ENCODE measurements at regions not wholly inside any gene's neighbourhood (a gene's known extent, or its start where the extent isn't known, plus 50 kb on each side); places are given as distances from the start of the nearest gene placed in this dataset.

GRCh38 chr2:195252018-195252417 is 405.0 kb upstream of the SLC39A10 start:
- no peak for TF ChIP-seq EP300 (IDR thresholded peaks at IDR 0.05; ENCODE audit: borderline replicate concordance)
- TF ChIP-seq REST (IDR thresholded peaks at IDR 0.05; ENCODE audit: low read depth): no peak
- TF ChIP-seq NFIC (IDR thresholded peaks at IDR 0.05): no peak
- no peak for TF ChIP-seq ZBTB7A (IDR thresholded peaks at IDR 0.05; ENCODE audit: low read depth)
- no peak for TF ChIP-seq CREB1 (IDR thresholded peaks at IDR 0.05; ENCODE audit: low read depth)
- no peak for TF ChIP-seq TAF1 (IDR thresholded peaks at IDR 0.05; ENCODE audit: low read depth)
- TF ChIP-seq MAX (IDR thresholded peaks at IDR 0.05): no peak
- TF ChIP-seq TEAD4 (IDR thresholded peaks at IDR 0.05): no peak
